T-cell (primary cell): ENCODE measurements at regions not wholly inside any gene's neighbourhood (a gene's known extent, or its start where the extent isn't known, plus 50 kb on each side); places are given as distances from the start of the nearest gene placed in this dataset.

ENCODE experiments used
- ATAC-seq, 4 experiments: fragments of 200-7000 bp in 3 of 4; fragments of 150-1000 bp in 1 of 4; cut with Tn5 transposase; replicated peaks in 1 of 4; 1 replicate in 3 of 4; 2 replicates in 1 of 4; pipeline ENCODE4 v1.10.0; 2021; ENCODE audit warnings: moderate library complexity in 3 of 4, mild to moderate bottlenecking in 2 of 4, moderate number of reproducible peaks in 1 of 4
- CTCF ChIA-PET, 2 donors: fragments of 300-600 bp; sonication (Branson Sonifier 250); formaldehyde crosslinking; loops; one replicate each; lab custom pipeline; 2022; ENCODE audit warnings: antibody characterized with exemption in 2 of 2; lab: Charles Lee
- POLR2A ChIA-PET, 2 donors: fragments of 300-600 bp; sonication (Branson Sonifier 250); formaldehyde crosslinking; loops; one replicate each; lab custom pipeline; 2022; ENCODE audit warnings: antibody characterized with exemption in 2 of 2; lab: Charles Lee
- DNase-seq, 35 experiments: peaks; one replicate each; pipeline versions ENCODE4 v3.0.0 to v3.0.0-alpha.2; 2013 to 2023
- H3K27ac ChIP-seq: one replicate; pipeline ENCODE4 v1.5.1; 2013; ENCODE audit warnings: low read length
- H3K27me3 ChIP-seq, 2 experiments: replicated peaks in 1 of 2; 1 replicate in 1 of 2; 2 replicates in 1 of 2; pipeline versions ENCODE4 v1.6.1 to v1.7.0; 2013; ENCODE audit warnings: low read length in 1 of 2, mixed read lengths in 1 of 2; ENCODE audit not compliant: control insufficient read depth in 2 of 2, insufficient read depth in 2 of 2; ENCODE audit errors: extremely low read depth in 1 of 2
- H3K36me3 ChIP-seq, 2 donors: 1 replicate in 1 of 2; 2 replicates in 1 of 2; pipeline versions ENCODE4 v1.6.1 to v1.7.0; 2013; ENCODE audit warnings: low read length in 1 of 2; ENCODE audit not compliant: control insufficient read depth in 2 of 2, insufficient read depth in 1 of 2; ENCODE audit errors: extremely low read depth in 1 of 2
- H3K4me1 ChIP-seq, 2 experiments: 1 replicate in 1 of 2; 2 replicates in 1 of 2; pipeline versions ENCODE4 v1.6.1 to v1.7.0; 2013; ENCODE audit warnings: low read length in 2 of 2, mixed read lengths in 1 of 2; ENCODE audit not compliant: insufficient read depth in 2 of 2, control insufficient read depth in 1 of 2; ENCODE audit errors: extremely low read depth in 1 of 2
- H3K4me3 ChIP-seq, 2 donors: 1 replicate in 1 of 2; 2 replicates in 1 of 2; pipeline versions ENCODE4 v1.5.1 to v1.7.0; 2013; ENCODE audit warnings: mild to moderate bottlenecking in 2 of 2, low read length in 1 of 2, moderate library complexity in 1 of 2; ENCODE audit not compliant: control insufficient read depth in 1 of 2; ENCODE audit errors: extremely low read depth in 1 of 2
- H3K9me3 ChIP-seq: 2 replicates; pipeline ENCODE4 v1.7.0; 2013
- H3K27ac Mint-ChIP-seq, 2 donors: one replicate each; pipeline ENCODE4 v1.8.0; 2020 to 2021; ENCODE audit warnings: mild to moderate bottlenecking in 2 of 2, mixed read lengths in 2 of 2
- H3K27me3 Mint-ChIP-seq, 2 donors: one replicate each; pipeline ENCODE4 v1.8.0; 2021 to 2022; ENCODE audit warnings: mixed read lengths in 2 of 2
- H3K36me3 Mint-ChIP-seq: one replicate; pipeline ENCODE4 v1.8.0; 2021; ENCODE audit warnings: mixed read lengths
- H3K4me1 Mint-ChIP-seq, 3 donors: one replicate each; pipeline ENCODE4 v1.8.0; 2020 to 2022; ENCODE audit warnings: mixed read lengths in 3 of 3, mild to moderate bottlenecking in 1 of 3
- H3K4me3 Mint-ChIP-seq, 3 donors: one replicate each; pipeline ENCODE4 v1.8.0; 2020 to 2022; ENCODE audit warnings: mild to moderate bottlenecking in 3 of 3, mixed read lengths in 3 of 3, moderate library complexity in 3 of 3
- H3K9me3 Mint-ChIP-seq, 3 donors: one replicate each; pipeline ENCODE4 v1.8.0; 2020 to 2022; ENCODE audit warnings: mixed read lengths in 3 of 3
- WGBS: methylation state at CpG from one replicate; pipeline ENCODE4 v1.1.5; 2013; ENCODE audit warnings: missing lambda C conversion rate; ENCODE audit not compliant: insufficient coverage; 5-methylcytosine and 5-hydroxymethylcytosine counted together

DNA sequence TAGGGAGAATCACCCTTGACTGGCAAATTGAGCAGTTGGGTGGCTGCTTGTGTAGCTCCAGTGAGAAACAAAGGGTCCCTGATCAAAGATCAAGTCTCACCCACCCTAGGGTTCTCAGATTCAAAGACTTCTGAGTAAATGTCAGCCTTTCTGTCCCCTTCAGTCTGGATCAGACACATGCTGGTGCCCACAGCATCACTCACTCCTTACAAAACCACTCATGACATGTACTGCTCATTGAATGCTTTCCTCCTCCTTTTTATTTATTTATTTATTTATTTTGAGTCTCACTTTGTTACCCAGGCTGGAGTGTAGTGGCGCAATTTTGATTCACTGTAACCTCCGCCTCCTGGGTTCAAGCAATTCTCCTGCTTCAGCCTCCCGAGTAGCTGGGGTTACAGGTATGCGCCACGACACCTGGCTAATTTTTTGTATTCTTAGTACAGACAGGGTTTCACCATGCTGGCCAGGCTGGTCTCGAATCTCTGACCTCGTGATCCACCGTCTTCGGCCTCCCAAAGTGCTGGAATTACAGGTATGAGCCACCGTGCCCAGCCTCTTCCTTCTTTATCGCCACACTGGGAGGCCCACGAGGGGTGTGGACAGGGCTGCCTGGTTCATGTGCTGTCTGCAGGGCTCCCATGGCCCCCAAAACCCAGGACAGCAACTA is 462.0 kb upstream of the MAF start:
- Mint-ChIP-seq H3K36me3 (no peaks in the 10 kb centered on the region), H3K27me3 (peaks cover 0 to 3% of the 10 kb centered on the region in 2 donors), H3K27ac (no peak overlapping the region), H3K9me3 (no peaks in the 10 kb centered on the region), H3K4me3 (no peak overlapping the region), H3K4me1 (no peaks in the 10 kb centered on the region)
- no peaks in the 10 kb centered on the region for H3K4me1 ChIP-seq
- no peak overlapping the region for H3K4me3 ChIP-seq
- DNase-seq: no peak
- CTCF ChIA-PET: interaction anchor here in 1 of 2 donors (0.6 kb wide), 1 partner anchor 1356 kb away, joined by 4 read pairs; no protein-coding TSS in a partner anchor
- H3K9me3 ChIP-seq: no peaks in the 10 kb centered on the region
- POLR2A ChIA-PET: no interaction called here
- no peaks in the 10 kb centered on the region for H3K36me3 ChIP-seq
- peaks cover 0 to 3% of the 10 kb centered on the region in 2 experiments for H3K27me3 ChIP-seq
- 88% methylated on average over 12 of the region's 12 CpGs for WGBS
- no peak overlapping the region for H3K27ac ChIP-seq
- no peak for ATAC-seq

GRCh38 chr16:80060470-80060869 is 459.9 kb upstream of the MAF start:
- no peak for ATAC-seq
- H3K9me3 ChIP-seq: no peaks in the 10 kb centered on the region
- Mint-ChIP-seq H3K36me3 (no peaks in the 10 kb centered on the region), H3K9me3 (no peaks in the 10 kb centered on the region), H3K27me3 (peaks cover 0 to 3% of the 10 kb centered on the region in 2 donors), H3K4me1 (no peaks in the 10 kb centered on the region), H3K4me3 (no peak overlapping the region), H3K27ac (no peak overlapping the region)
- CTCF ChIA-PET: interaction anchor here in 1 of 2 donors (0.7 kb wide), 1 partner anchor 1892 kb away, joined by 3 read pairs; no protein-coding TSS in a partner anchor
- H3K4me1 ChIP-seq: no peaks in the 10 kb centered on the region
- WGBS: 84% methylated on average over 2 of the region's 3 CpGs
- no peak overlapping the region for H3K4me3 ChIP-seq
- POLR2A ChIA-PET: no interaction called here
- no peaks in the 10 kb centered on the region for H3K36me3 ChIP-seq
- DNase-seq: no peak
- peaks cover 0 to 3% of the 10 kb centered on the region in 2 experiments for H3K27me3 ChIP-seq
- no peak overlapping the region for H3K27ac ChIP-seq

GRCh38 chr16:80059836-80060235 is 459.3 kb upstream of the MAF start:
- Histone ChIP-seq H3K9me3 (no peaks in the 10 kb centered on the region), H3K27me3 (peaks cover 0 to 3% of the 10 kb centered on the region in 2 experiments), H3K36me3 (no peaks in the 10 kb centered on the region), H3K4me3 (no peak overlapping the region), H3K27ac (no peak overlapping the region), H3K4me1 (no peaks in the 10 kb centered on the region)
- DNase-seq: no peak
- no peaks in the 10 kb centered on the region for H3K4me1 Mint-ChIP-seq
- H3K36me3 Mint-ChIP-seq: no peaks in the 10 kb centered on the region
- POLR2A ChIA-PET: no interaction called here
- ATAC-seq: no peak
- no peak overlapping the region for H3K27ac Mint-ChIP-seq
- H3K9me3 Mint-ChIP-seq: no peaks in the 10 kb centered on the region
- no CpG with 5 or more reads among the region's 3 CpGs for WGBS
- H3K4me3 Mint-ChIP-seq: no peak overlapping the region
- CTCF ChIA-PET: no interaction called here
- H3K27me3 Mint-ChIP-seq: peaks cover 0 to 3% of the 10 kb centered on the region in 2 donors

DNA sequence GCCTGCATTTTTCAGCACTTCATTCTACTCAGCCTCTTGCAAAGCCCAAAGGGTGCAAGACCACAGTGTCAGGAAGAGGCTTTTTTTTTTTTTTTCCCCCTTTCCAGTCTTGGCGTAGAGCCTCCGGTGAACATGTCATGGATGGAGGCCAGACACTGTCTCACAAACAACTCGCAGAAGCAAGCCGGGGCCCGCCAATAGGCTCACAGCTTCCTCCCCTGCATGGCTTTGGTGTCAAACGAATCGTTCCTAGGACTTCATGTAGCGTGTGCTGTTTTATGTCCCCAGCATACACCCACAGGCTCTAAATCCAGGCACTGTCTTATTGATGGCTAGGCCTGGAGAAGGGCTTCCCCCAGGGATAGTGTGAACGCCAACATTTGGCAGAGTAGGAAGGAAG is 457.7 kb upstream of the MAF start:
- H3K9me3 ChIP-seq: no peaks in the 10 kb centered on the region
- no peak for DNase-seq
- ChIA-PET POLR2A (no interaction called here), CTCF (no interaction called here)
- peaks cover 0 to 3% of the 10 kb centered on the region in 2 experiments for H3K27me3 ChIP-seq
- H3K27ac ChIP-seq: no peak overlapping the region
- H3K36me3 Mint-ChIP-seq: no peaks in the 10 kb centered on the region
- H3K9me3 Mint-ChIP-seq: no peaks in the 10 kb centered on the region
- no peak overlapping the region for H3K27ac Mint-ChIP-seq
- H3K27me3 Mint-ChIP-seq: peaks cover 0 to 3% of the 10 kb centered on the region in 2 donors
- no peak for ATAC-seq
- H3K4me1 ChIP-seq: no peaks in the 10 kb centered on the region
- H3K4me1 Mint-ChIP-seq: no peaks in the 10 kb centered on the region
- 83% methylated on average over 5 of the region's 9 CpGs for WGBS
- no peak overlapping the region for H3K4me3 Mint-ChIP-seq
- no peak overlapping the region for H3K4me3 ChIP-seq
- H3K36me3 ChIP-seq: no peaks in the 10 kb centered on the region

DNA sequence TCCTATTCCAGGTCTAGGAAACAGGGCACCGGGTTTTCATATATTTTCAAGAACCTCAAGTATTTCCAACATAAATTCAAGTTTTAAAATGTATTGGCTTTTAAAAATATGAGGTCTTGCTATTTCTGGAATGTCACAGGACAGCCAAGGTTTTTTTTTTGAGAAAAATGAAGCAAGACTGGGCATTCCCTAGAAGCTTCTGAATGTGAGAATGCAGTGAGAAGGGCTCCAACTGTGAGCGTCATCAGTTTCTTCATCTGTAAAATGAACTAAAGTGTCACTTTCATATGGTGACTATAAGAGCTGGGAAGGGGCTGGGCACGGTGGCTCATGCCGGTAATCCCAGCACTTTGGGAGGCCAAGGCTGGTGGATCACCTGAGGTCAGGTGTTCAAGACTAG is 455.8 kb upstream of the MAF start:
- DNase-seq (no peak), ATAC-seq (no peak)
- Histone ChIP-seq H3K9me3 (no peaks in the 10 kb centered on the region), H3K4me3 (no peak overlapping the region), H3K36me3 (no peaks in the 10 kb centered on the region), H3K27ac (no peak overlapping the region), H3K27me3 (no peaks in the 10 kb centered on the region), H3K4me1 (no peaks in the 10 kb centered on the region)
- Mint-ChIP-seq H3K4me3 (no peak overlapping the region), H3K9me3 (no peaks in the 10 kb centered on the region), H3K36me3 (no peaks in the 10 kb centered on the region), H3K4me1 (no peaks in the 10 kb centered on the region), H3K27me3 (peaks cover 0 to 3% of the 10 kb centered on the region in 2 donors), H3K27ac (no peak overlapping the region)
- 100% methylated on average over 2 of the region's 4 CpGs for WGBS
- POLR2A ChIA-PET: no interaction called here
- CTCF ChIA-PET: interaction anchor here in 1 of 2 donors (0.7 kb wide), 1 partner anchor 66 kb away, joined by 3 read pairs; no protein-coding TSS in a partner anchor

- H3K4me3 Mint-ChIP-seq: no peak overlapping the region
- Histone ChIP-seq H3K4me3 (no peak overlapping the region), H3K4me1 (no peaks in the 10 kb centered on the region), H3K27ac (no peak overlapping the region), H3K27me3 (no peaks in the 10 kb centered on the region), H3K9me3 (no peaks in the 10 kb centered on the region), H3K36me3 (no peaks in the 10 kb centered on the region)
- H3K36me3 Mint-ChIP-seq: no peaks in the 10 kb centered on the region
- ChIA-PET CTCF (no interaction called here), POLR2A (no interaction called here)
- H3K9me3 Mint-ChIP-seq: no peaks in the 10 kb centered on the region
- H3K27me3 Mint-ChIP-seq: peaks cover 0 to 3% of the 10 kb centered on the region in 2 donors
- H3K27ac Mint-ChIP-seq: no peak overlapping the region
- 43% methylated on average over 1 of the region's 3 CpGs for whole genome bisulfite sequencing
- ATAC-seq (no peak), DNase-seq (no peak)
- no peaks in the 10 kb centered on the region for H3K4me1 Mint-ChIP-seq
Measured at GRCh38 chr16:80055831-80056230, 455.3 kb upstream of the MAF start.
